Peyer's patch (tissue), 4 donors: ENCODE measurements at regions not wholly inside any gene's neighbourhood (a gene's known extent, or its start where the extent isn't known, plus 50 kb on each side); places are given as distances from the start of the nearest gene placed in this dataset.

ENCODE experiments used
- POLR2A ChIP-seq, 2 donors: fragments of 450-650 bp; IDR thresholded peaks; one replicate each; pipeline ENCODE4 v1.5.1; 2017; ENCODE audit warnings: antibody characterized with exemption in 2 of 2, mild to moderate bottlenecking in 2 of 2, moderate library complexity in 2 of 2
- TF ChIP-seq, protein P1 (sequence below), 6 experiments: fragments of 450-650 bp in 4 of 6; fragments of 200-600 bp in 2 of 6; sonication (generic) in 1 of 6; IDR thresholded peaks; one replicate each; pipeline ENCODE4 v1.5.1; 2017 to 2019; ENCODE audit warnings: antibody characterized with exemption in 6 of 6, mild to moderate bottlenecking in 3 of 6, moderate library complexity in 1 of 6

DNA sequence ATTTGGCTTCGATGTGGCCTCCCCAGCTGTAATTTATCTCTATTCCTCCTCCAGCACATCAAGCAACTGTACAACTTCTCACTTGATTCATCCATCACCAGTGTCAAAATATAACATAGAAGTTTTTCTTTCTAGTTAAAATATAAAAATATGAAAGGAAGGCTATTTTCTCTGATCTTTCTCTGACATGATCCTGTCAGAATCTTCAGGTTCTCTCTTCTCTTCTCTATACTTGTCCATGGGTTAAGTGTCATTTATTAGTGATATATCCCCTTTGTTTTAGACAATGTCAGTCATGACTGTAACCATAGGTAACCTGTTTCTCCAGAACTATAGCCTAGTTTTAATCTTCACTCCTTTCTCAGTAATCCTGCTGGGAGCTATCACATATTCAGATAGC is 132.5 kb upstream of the G2E3 start:
- TF ChIP-seq, protein P1, sequence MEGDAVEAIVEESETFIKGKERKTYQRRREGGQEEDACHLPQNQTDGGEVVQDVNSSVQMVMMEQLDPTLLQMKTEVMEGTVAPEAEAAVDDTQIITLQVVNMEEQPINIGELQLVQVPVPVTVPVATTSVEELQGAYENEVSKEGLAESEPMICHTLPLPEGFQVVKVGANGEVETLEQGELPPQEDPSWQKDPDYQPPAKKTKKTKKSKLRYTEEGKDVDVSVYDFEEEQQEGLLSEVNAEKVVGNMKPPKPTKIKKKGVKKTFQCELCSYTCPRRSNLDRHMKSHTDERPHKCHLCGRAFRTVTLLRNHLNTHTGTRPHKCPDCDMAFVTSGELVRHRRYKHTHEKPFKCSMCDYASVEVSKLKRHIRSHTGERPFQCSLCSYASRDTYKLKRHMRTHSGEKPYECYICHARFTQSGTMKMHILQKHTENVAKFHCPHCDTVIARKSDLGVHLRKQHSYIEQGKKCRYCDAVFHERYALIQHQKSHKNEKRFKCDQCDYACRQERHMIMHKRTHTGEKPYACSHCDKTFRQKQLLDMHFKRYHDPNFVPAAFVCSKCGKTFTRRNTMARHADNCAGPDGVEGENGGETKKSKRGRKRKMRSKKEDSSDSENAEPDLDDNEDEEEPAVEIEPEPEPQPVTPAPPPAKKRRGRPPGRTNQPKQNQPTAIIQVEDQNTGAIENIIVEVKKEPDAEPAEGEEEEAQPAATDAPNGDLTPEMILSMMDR (IDR thresholded peaks at IDR 0.05), result no peak
- no peak for TF ChIP-seq POLR2A (IDR thresholded peaks at IDR 0.05)
